Endodermal cell (in vitro differentiated cells): ENCODE measurements at regions not wholly inside any gene's neighbourhood (a gene's known extent, or its start where the extent isn't known, plus 50 kb on each side); places are given as distances from the start of the nearest gene placed in this dataset.
A peak's percentile ranks its signal among the peaks of the same experiment; 100 is the strongest.

Experiments
- DNase-seq: peaks from one replicate; pipeline ENCODE4 v3.0.0-alpha.2; 2017
- H3K27ac ChIP-seq: 2 replicates; pipeline ENCODE4 v1.5.1; 2013; ENCODE audit warnings: mild to moderate bottlenecking, low read depth, low read length, moderate library complexity
- H3K27me3 ChIP-seq: 2 replicates; pipeline ENCODE4 v1.6.1; 2013; ENCODE audit warnings: mild to moderate bottlenecking, low read length, moderate library complexity; ENCODE audit not compliant: insufficient read depth, control insufficient read depth, poor library complexity, severe bottlenecking
- H3K36me3 ChIP-seq: 2 replicates; pipeline ENCODE4 v1.7.0; 2013; ENCODE audit warnings: mild to moderate bottlenecking, low read length, moderate library complexity; ENCODE audit not compliant: control insufficient read depth, insufficient read depth
- H3K4me1 ChIP-seq: one replicate; pipeline ENCODE4 v1.7.0; 2013; ENCODE audit warnings: low read length; ENCODE audit not compliant: control insufficient read depth, insufficient read depth
- H3K4me3 ChIP-seq: 2 replicates; pipeline ENCODE4 v1.5.1; 2013; ENCODE audit warnings: mild to moderate bottlenecking, low read length, moderate library complexity
- H3K9ac ChIP-seq: 2 replicates; pipeline ENCODE4 v1.6.1; 2013; ENCODE audit warnings: mild to moderate bottlenecking, low read length, moderate library complexity; ENCODE audit not compliant: poor library complexity, severe bottlenecking; ENCODE audit errors: extremely low read depth
- H3K9me3 ChIP-seq: 2 replicates; pipeline ENCODE4 v1.6.1; 2013; ENCODE audit warnings: mild to moderate bottlenecking, low read length, moderate library complexity; ENCODE audit not compliant: control insufficient read depth
- H3K27ac Mint-ChIP-seq: 2 replicates; pipeline ENCODE4 v1.8.0; 2020; ENCODE audit warnings: mixed read lengths
- H3K27me3 Mint-ChIP-seq: 2 replicates; pipeline ENCODE4 v1.8.0; 2021; ENCODE audit warnings: mild to moderate bottlenecking, mixed read lengths; ENCODE audit not compliant: insufficient read depth
- H3K36me3 Mint-ChIP-seq: 2 replicates; pipeline ENCODE4 v1.8.0; 2020; ENCODE audit warnings: low read depth, mixed read lengths
- H3K4me1 Mint-ChIP-seq: 2 replicates; pipeline ENCODE4 v1.8.0; 2020; ENCODE audit warnings: mixed read lengths
- H3K4me3 Mint-ChIP-seq: 2 replicates; pipeline ENCODE4 v1.8.0; 2020; ENCODE audit warnings: mild to moderate bottlenecking, moderate library complexity, mixed read lengths
- H3K9me3 Mint-ChIP-seq: 2 replicates; pipeline ENCODE4 v1.8.0; 2020; ENCODE audit warnings: mild to moderate bottlenecking, mixed read lengths
- CTCF ChIP-seq: fragments of 200-600 bp; sonication (generic); conservative IDR thresholded peaks from 2 replicates; pipeline ENCODE4 v1.5.0; 2021; ENCODE audit warnings: antibody characterized with exemption, mild to moderate bottlenecking
- WGBS, 2 experiments: methylation state at CpG; one replicate each; pipeline versions ENCODE4 v1.1.5 to v1.1.7; 2013; ENCODE audit warnings: missing lambda C conversion rate in 2 of 2, mixed read lengths in 1 of 2; ENCODE audit not compliant: insufficient coverage in 1 of 2, insufficient read length in 1 of 2; 5-methylcytosine and 5-hydroxymethylcytosine counted together

DNA sequence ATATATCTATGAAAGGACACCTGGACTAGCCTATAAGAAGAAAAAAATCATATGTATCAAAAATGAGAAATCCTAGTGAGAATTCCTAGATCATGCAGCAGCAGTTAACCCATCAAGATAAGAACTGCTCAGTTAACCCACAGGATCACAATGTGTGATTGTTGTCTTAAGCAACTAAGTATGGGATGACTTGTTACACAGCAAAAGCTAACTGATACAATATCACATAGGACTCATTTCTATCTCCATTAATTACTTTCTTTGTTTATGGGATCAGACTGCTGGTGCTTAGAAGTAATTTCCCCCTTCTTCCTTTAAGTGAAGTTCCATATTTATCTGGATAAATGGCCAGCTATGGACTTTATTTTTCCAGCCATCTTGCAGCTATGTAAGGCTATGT lies 280.8 kb upstream of the MARCKS start:
- Histone ChIP-seq H3K9ac (no peak overlapping the region), H3K4me1 (no peaks in the 10 kb centered on the region), H3K9me3 (peaks cover 9% of the 10 kb centered on the region), H3K27ac (no peak overlapping the region), H3K27me3 (no peaks in the 10 kb centered on the region), H3K4me3 (no peak overlapping the region), H3K36me3 (no peaks in the 10 kb centered on the region)
- no peak for DNase-seq
- Mint-ChIP-seq H3K4me1 (no peaks in the 10 kb centered on the region), H3K36me3 (no peaks in the 10 kb centered on the region), H3K27me3 (peaks cover 2% of the 10 kb centered on the region), H3K9me3 (peaks cover 12% of the 10 kb centered on the region), H3K27ac (no peak overlapping the region), H3K4me3 (no peak overlapping the region)
- no peak for TF ChIP-seq CTCF

DNA sequence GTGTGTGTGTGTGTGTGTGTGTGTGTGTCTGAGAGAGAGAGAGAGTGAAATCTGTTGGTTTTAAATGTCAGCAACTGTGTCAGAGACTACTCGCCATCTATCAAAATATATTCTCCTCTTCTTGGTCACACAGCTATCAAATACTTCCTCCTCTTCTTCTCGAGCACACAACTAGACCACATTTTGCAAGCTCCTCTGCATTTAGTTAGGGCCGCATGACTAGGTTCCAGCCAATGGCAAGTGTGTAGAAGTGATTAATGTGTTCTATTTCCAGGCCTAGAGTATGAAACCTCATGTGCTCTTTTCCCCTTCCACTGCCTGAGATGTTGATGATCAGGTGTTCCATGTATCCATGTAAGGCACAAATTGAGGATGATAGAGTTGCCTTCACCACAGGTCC lies 278.5 kb upstream of the MARCKS start:
- no peak for DNase-seq
- Histone ChIP-seq H3K9ac (no peak overlapping the region), H3K27ac (no peak overlapping the region), H3K36me3 (no peaks in the 10 kb centered on the region), H3K9me3 (peaks cover 9% of the 10 kb centered on the region), H3K4me3 (no peak overlapping the region), H3K4me1 (no peaks in the 10 kb centered on the region), H3K27me3 (no peaks in the 10 kb centered on the region)
- Mint-ChIP-seq H3K27ac (no peak overlapping the region), H3K4me3 (no peak overlapping the region), H3K27me3 (peaks cover 2% of the 10 kb centered on the region), H3K4me1 (no peaks in the 10 kb centered on the region), H3K36me3 (no peaks in the 10 kb centered on the region), H3K9me3 (peaks cover 12% of the 10 kb centered on the region)
- TF ChIP-seq CTCF = no peak
- 96% methylated on average over 3 of the region's 3 CpGs; no CpG with 5 or more reads in 1 of the 2 experiments for WGBS, 2 experiments

DNA sequence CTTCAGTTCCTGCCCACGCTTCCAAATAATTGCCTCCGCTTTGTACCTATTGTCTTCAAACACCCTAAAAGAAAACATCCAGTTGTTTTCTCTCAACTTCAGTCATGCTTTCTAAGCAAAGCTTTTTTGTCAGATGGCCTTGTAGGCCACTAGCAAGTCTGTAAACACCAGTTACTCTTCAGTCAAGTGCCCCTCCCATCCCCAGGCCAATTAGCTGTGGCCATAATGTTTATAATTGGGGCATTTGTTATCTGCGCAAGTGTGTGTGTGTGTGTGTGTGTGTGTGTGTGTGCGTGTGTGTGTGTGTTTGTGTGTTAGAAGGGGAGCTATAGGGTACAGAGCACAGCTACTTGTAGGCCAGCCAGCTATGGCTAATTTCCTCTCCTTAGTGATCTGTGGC lies 272.4 kb upstream of the MARCKS start:
- no peaks in the 10 kb centered on the region for H3K27me3 Mint-ChIP-seq
- H3K36me3 Mint-ChIP-seq = no peaks in the 10 kb centered on the region
- Histone ChIP-seq H3K36me3 (no peaks in the 10 kb centered on the region), H3K4me1 (peaks cover 2% of the 10 kb centered on the region), H3K27ac (no peak overlapping the region), H3K9me3 (no peaks in the 10 kb centered on the region), H3K27me3 (no peaks in the 10 kb centered on the region), H3K9ac (no peak overlapping the region), H3K4me3 (no peak overlapping the region)
- DNase-seq = no peak
- H3K27ac Mint-ChIP-seq = peak overlapping the region; percentile 40
- no peaks in the 10 kb centered on the region for H3K9me3 Mint-ChIP-seq
- TF ChIP-seq CTCF = no peak
- H3K4me3 Mint-ChIP-seq = no peak overlapping the region
- 73 to 96% methylated on average over 2 to 4 of the region's 4 CpGs for WGBS, 2 experiments
- peaks cover 21% of the 10 kb centered on the region for H3K4me1 Mint-ChIP-seq
